IMR-90 (cell line): ENCODE measurements at regions not wholly inside any gene's neighbourhood (a gene's known extent, or its start where the extent isn't known, plus 50 kb on each side); places are given as distances from the start of the nearest gene placed in this dataset.

ENCODE experiments used
- ATAC-seq: fragments of 200-7000 bp; cut with Tn5 transposase; 2 replicates; pipeline ENCODE4 v1.9.1; 2020; ENCODE audit warnings: low read depth, mild to moderate bottlenecking, moderate library complexity
- BruUV-seq: library from RNA; stranded (reverse); fragments of 400-500 nt; replicated peaks from 2 replicates; lab custom pipeline; 2021; lab: Mats Ljungman, UMichigan
- CTCF ChIA-PET: fragments of 300-600 bp; formaldehyde crosslinking; extraction: SDS; loops from one replicate; lab custom pipeline; 2021; ENCODE audit warnings: antibody characterized with exemption; lab: Yijun Ruan, JAX
- POLR2A ChIA-PET: fragments of 300-600 bp; sonication (Branson Sonifier 250); formaldehyde crosslinking; loops from one replicate; lab custom pipeline; 2022; ENCODE audit warnings: antibody characterized with exemption; ENCODE audit not compliant: unreplicated experiment; lab: Charles Lee
- DNase-seq: peaks from one replicate; pipeline ENCODE4 v3.0.0; 2013
- H2AFZ ChIP-seq: replicated peaks from 2 replicates; pipeline ENCODE3; 2013; ENCODE audit warnings: low read length, mild to moderate bottlenecking; ENCODE audit not compliant: poor library complexity
- H2AK5ac ChIP-seq: 2 replicates; pipeline ENCODE4 v1.6.1; 2013; ENCODE audit warnings: low read depth, low read length, inconsistent platforms
- H2AK9ac ChIP-seq: replicated peaks from 2 replicates; pipeline ENCODE3; 2013; ENCODE audit warnings: mild to moderate bottlenecking, low read depth, low read length, moderate library complexity; ENCODE audit not compliant: poor library complexity
- H2BK120ac ChIP-seq: 2 replicates; pipeline ENCODE4 v1.6.1; 2013; ENCODE audit warnings: low read depth, low read length, inconsistent platforms
- H2BK15ac ChIP-seq: 3 replicates; pipeline ENCODE4 v1.6.1; 2013; ENCODE audit warnings: low read depth, low read length, inconsistent platforms
- H2BK20ac ChIP-seq: 2 replicates; pipeline ENCODE4 v1.6.1; 2013; ENCODE audit warnings: low read depth, mild to moderate bottlenecking, inconsistent platforms, low read length, moderate library complexity
- H2BK5ac ChIP-seq: 2 replicates; pipeline ENCODE4 v1.6.1; 2013; ENCODE audit warnings: mild to moderate bottlenecking, low read depth, low read length, inconsistent platforms; ENCODE audit not compliant: poor library complexity, severe bottlenecking
- H3K14ac ChIP-seq: replicated peaks from 2 replicates; pipeline ENCODE4 v1.6.1; 2013; ENCODE audit warnings: low read depth, low read length, inconsistent platforms
- H3K18ac ChIP-seq: 2 replicates; pipeline ENCODE4 v1.6.1; 2013; ENCODE audit warnings: low read depth, low read length, control low read depth
- H3K23ac ChIP-seq: 2 replicates; pipeline ENCODE4 v1.6.1; 2013; ENCODE audit warnings: low read depth, low read length, inconsistent platforms
- H3K27ac ChIP-seq: 2 replicates; pipeline ENCODE4 v1.5.1; 2013; ENCODE audit warnings: mild to moderate bottlenecking, control low read depth, low read length; ENCODE audit not compliant: insufficient read depth
- H3K27me3 ChIP-seq: 2 replicates; pipeline ENCODE4 v1.6.1; 2013; ENCODE audit warnings: low read length; ENCODE audit not compliant: control insufficient read depth, insufficient read depth
- H3K36me3 ChIP-seq: 2 replicates; pipeline ENCODE4 v1.6.1; 2013; ENCODE audit warnings: low read length, mixed read lengths; ENCODE audit not compliant: control insufficient read depth, insufficient read depth
- H3K4ac ChIP-seq: 2 replicates; pipeline ENCODE4 v1.6.1; 2013; ENCODE audit warnings: low read depth, low read length, inconsistent platforms
- H3K4me1 ChIP-seq: 2 replicates; pipeline ENCODE4 v1.6.1; 2013; ENCODE audit warnings: low read length, mixed read lengths; ENCODE audit not compliant: control insufficient read depth, insufficient read depth
- H3K4me2 ChIP-seq: 2 replicates; pipeline ENCODE4 v1.6.1; 2013; ENCODE audit warnings: low read depth, mild to moderate bottlenecking, control low read depth, low read length, moderate library complexity
- H3K4me3 ChIP-seq: 2 replicates; pipeline ENCODE4 v1.5.1; 2013; ENCODE audit warnings: low read depth, mild to moderate bottlenecking, control low read depth, low read length, moderate library complexity; ENCODE audit not compliant: insufficient read depth
- H3K56ac ChIP-seq: 2 replicates; pipeline ENCODE4 v1.6.1; 2013; ENCODE audit warnings: low read length, inconsistent platforms; ENCODE audit not compliant: insufficient read depth; ENCODE audit errors: extremely low read depth
- H3K79me1 ChIP-seq, 2 experiments: 2 replicates each; pipeline ENCODE4 v1.6.1; 2013; ENCODE audit warnings: low read length in 2 of 2, inconsistent platforms in 1 of 2, low read depth in 1 of 2
- H3K9ac ChIP-seq: 2 replicates; pipeline ENCODE4 v1.6.1; 2013; ENCODE audit warnings: low read depth, low read length, control low read depth
- H3K9me1 ChIP-seq: 2 replicates; pipeline ENCODE4 v1.6.1; 2013; ENCODE audit warnings: low read length, inconsistent platforms; ENCODE audit not compliant: insufficient read depth
- H3K9me3 ChIP-seq: 2 replicates; pipeline ENCODE4 v1.6.1; 2013; ENCODE audit warnings: low read length; ENCODE audit not compliant: control insufficient read depth, insufficient read depth
- H4K20me1 ChIP-seq: 2 replicates; pipeline ENCODE4 v1.6.1; 2013; ENCODE audit warnings: low read length, inconsistent platforms; ENCODE audit not compliant: insufficient read depth
- H4K5ac ChIP-seq: 2 replicates; pipeline ENCODE4 v1.6.1; 2013; ENCODE audit warnings: mild to moderate bottlenecking, low read depth, low read length, control low read depth
- H4K8ac ChIP-seq, 2 experiments: 2 replicates each; pipeline ENCODE4 v1.6.1; 2013; ENCODE audit warnings: low read depth in 2 of 2, low read length in 2 of 2, control low read depth in 1 of 2, inconsistent platforms in 1 of 2
- H4K91ac ChIP-seq: 2 replicates; pipeline ENCODE4 v1.6.1; 2013; ENCODE audit warnings: low read depth, low read length, inconsistent platforms; ENCODE audit not compliant: insufficient read depth
- BHLHE40 ChIP-seq: fragments of 150-350 bp; IDR thresholded peaks from 2 replicates; pipeline ENCODE4 v1.6.1; 2016; ENCODE audit warnings: mild to moderate bottlenecking, low read depth, low read length
- CEBPB ChIP-seq: IDR thresholded peaks from 2 replicates; pipeline ENCODE4 v1.6.1; 2012; ENCODE audit warnings: low read depth, low read length, improper control_type of control experiment
- CHD1 ChIP-seq: IDR thresholded peaks from 2 replicates; pipeline ENCODE4 v1.6.1; 2012; ENCODE audit warnings: low read depth, low read length, improper control_type of control experiment
- CTCF ChIP-seq: conservative IDR thresholded peaks from 2 replicates; pipeline ENCODE4 v1.5.1; 2012; ENCODE audit warnings: mild to moderate bottlenecking, low read depth, low read length, improper control_type of control experiment
- MAFK ChIP-seq: IDR thresholded peaks from 2 replicates; pipeline ENCODE4 v1.6.1; 2012; ENCODE audit warnings: low read depth, low read length, improper control_type of control experiment
- MAZ ChIP-seq: IDR thresholded peaks from 2 replicates; pipeline ENCODE4 v1.6.1; 2012; ENCODE audit warnings: low read depth, mild to moderate bottlenecking, low read length, improper control_type of control experiment, moderate library complexity, borderline replicate concordance
- RAD21 ChIP-seq: IDR thresholded peaks from 2 replicates; pipeline ENCODE4 v1.6.1; 2012; ENCODE audit warnings: low read length, improper control_type of control experiment
- RCOR1 ChIP-seq: IDR thresholded peaks from 2 replicates; pipeline ENCODE4 v1.6.1; 2012; ENCODE audit warnings: mild to moderate bottlenecking, low read length, improper control_type of control experiment; ENCODE audit not compliant: insufficient replicate concordance
- RFX5 ChIP-seq: IDR thresholded peaks from 2 replicates; pipeline ENCODE4 v1.8.0; 2012; ENCODE audit warnings: low read depth, mild to moderate bottlenecking, low read length, moderate library complexity
- SMC3 ChIP-seq: fragments of 150-350 bp; IDR thresholded peaks from 2 replicates; pipeline ENCODE4 v1.6.1; 2016; ENCODE audit warnings: low read depth, mild to moderate bottlenecking, antibody characterized with exemption, low read length, moderate library complexity
- USF2 ChIP-seq: fragments of 150-350 bp; IDR thresholded peaks from 2 replicates; pipeline ENCODE4 v1.6.1; 2017; ENCODE audit warnings: mild to moderate bottlenecking, antibody characterized with exemption, low read length, low read depth
- WGBS, 2 experiments: methylation state at CpG; one replicate each; pipeline versions ENCODE4 v1.1.5 to v1.1.7; 2013; ENCODE audit warnings: missing lambda C conversion rate in 2 of 2; ENCODE audit not compliant: insufficient read length in 1 of 2; ENCODE audit errors: extremely low coverage in 2 of 2; 5-methylcytosine and 5-hydroxymethylcytosine counted together
- dilution Hi-C: fragments of 300-500 bp; cut with HindIII; formaldehyde crosslinking; loops from one replicate; pipeline ENCODE4 v1.14.3; 2018; ENCODE audit warnings: low sequenced_read_pairs; ENCODE audit not compliant: unreplicated experiment
- in situ Hi-C: fragments of 300-500 bp; cut with MboI; formaldehyde crosslinking; loops from 3 replicates; pipeline ENCODE4 v1.14.3; 2019; ENCODE audit warnings: low sequenced_read_pairs, inconsistent platforms, mixed read lengths
- intact Hi-C: fragments of 100-400 bp; cut with micrococcal nuclease; formaldehyde crosslinking; loops from 2 replicates; pipeline ENCODE4 v1.10.0; 2022

GRCh38 chr10:6786579-6787031 lies 206.5 kb upstream of the PRKCQ start:
- TF ChIP-seq CHD1 (no peak), MAZ (0 out of 2 replicates have a peak, but pooled peaks have one; percentile 43), BHLHE40 (no peak; the same call in 1 of the 2 replicates), CEBPB (peak; percentile 37; the same call in 1 of the 2 replicates), RFX5 (no peak), SMC3 (peak; percentile 55), CTCF (peak; percentile 63), RCOR1 (no peak), USF2 (no peak), MAFK (no peak), RAD21 (peak; percentile 61)
- Histone ChIP-seq H2BK120ac (peak overlapping the region; percentile 88), H2AK5ac (no peak overlapping the region), H3K18ac (0 out of 2 replicates have a peak overlapping the region, but pooled peaks have one; percentile 10), H3K36me3 (no peaks in the 10 kb centered on the region), H4K5ac (no peak overlapping the region), H2AFZ (peak overlapping the region; percentile 60), H3K4me1 (peaks cover 7% of the 10 kb centered on the region), H3K27me3 (no peaks in the 10 kb centered on the region), H2BK5ac (peak overlapping the region; percentile 72), H3K56ac (peak overlapping the region; percentile 60; the same call in 1 of the 2 replicates), H4K91ac (no peak overlapping the region), H2AK9ac (no peak overlapping the region), H2BK20ac (peak overlapping the region; percentile 81), H3K9me3 (no peaks in the 10 kb centered on the region), H4K20me1 (no peaks in the 10 kb centered on the region), H3K4ac (peak overlapping the region; percentile 94), H3K27ac (peak overlapping the region; percentile 63), H3K23ac (no peak overlapping the region), H3K9me1 (peaks cover 15% of the 10 kb centered on the region), H2BK15ac (peak overlapping the region; percentile 69; the same call in 1 of the 3 replicates), H4K8ac (peak overlapping the region; percentile 17 to 90; a peak in 3 of 4 replicates), H3K79me1 (peaks cover 0 to 3% of the 10 kb centered on the region in 2 experiments; a peak in 1 of 4 replicates), H3K4me3 (peak overlapping the region; percentile 9; the same call in 1 of the 2 replicates), H3K9ac (peak overlapping the region; percentile 2; the same call in 1 of the 2 replicates), H3K14ac (peak overlapping the region; percentile 89; the same call in 1 of the 2 replicates), H3K4me2 (peak overlapping the region; percentile 80)
- CTCF ChIA-PET: interaction anchor here (0.6 to 1.4 kb wide), 5 partner anchors 23 to 121 kb away, joined by 3 to 7 read pairs (median 4); no protein-coding TSS in a partner anchor
- in situ Hi-C loops: loop anchor here (10.0 kb wide), 1 partner anchor 628 kb away; the partner anchor contains the start of gene SFMBT2
- dilution Hi-C loops: no loop called here
- POLR2A ChIA-PET: no interaction called here
- peak; percentile 92 for ATAC-seq
- peak; percentile 79 for DNase-seq
- no TSS peak for BruUV-seq
- intact Hi-C loops: loop anchor here (1.0 to 10.0 kb wide), 4 partner anchors 104 to 630 kb away; partner anchors contain the start of gene SFMBT2
- WGBS, 2 experiments: 17% methylated on average over 6 of the region's 10 CpGs; no CpG with 5 or more reads in 1 of the 2 experiments
